Caki2 (cell line): ENCODE measurements at regions not wholly inside any gene's neighbourhood (a gene's known extent, or its start where the extent isn't known, plus 50 kb on each side); places are given as distances from the start of the nearest gene placed in this dataset.
A peak's percentile ranks its signal among the peaks of the same experiment; 100 is the strongest.

ENCODE experiments used
- DNase-seq: peaks from one replicate; pipeline ENCODE4 v3.0.0-alpha.2; 2015; ENCODE audit warnings: low read depth
- in situ Hi-C: cut with HindIII; loops from 2 replicates; pipeline ENCODE4 v1.10.0; 2016; ENCODE audit warnings: low sequenced_read_pairs, low pct_unique_long_range_greater_than_20kb, mixed read lengths

GRCh38 chr6:55696501-55696900 lies 117.5 kb upstream of the HMGCLL1 start:
- in situ Hi-C loops, result no loop called here

DNA sequence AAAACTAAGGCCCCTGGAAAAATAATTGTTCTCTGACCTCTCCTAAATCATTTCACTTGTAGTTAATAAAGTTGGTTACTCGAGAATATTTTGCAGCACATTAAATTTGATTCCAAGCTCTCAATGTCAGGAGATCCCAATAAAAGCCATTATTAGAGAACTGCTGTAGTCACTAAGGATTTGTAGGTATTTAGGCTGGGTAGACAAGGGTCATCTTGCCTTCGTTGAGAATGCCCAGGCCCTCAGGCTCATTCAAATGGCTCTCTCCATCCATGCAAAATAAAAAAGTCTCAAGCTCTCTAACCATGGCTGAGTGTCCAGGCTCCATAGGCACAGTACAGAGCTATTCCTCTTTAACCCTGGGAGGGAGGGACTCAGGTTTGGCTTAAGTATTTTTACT lies 117.0 kb upstream of the HMGCLL1 start:
- DNase-seq, result no peak
- in situ Hi-C loops, result no loop called here

More at GRCh38 chr6:55696501-55696900, 117.5 kb upstream of the HMGCLL1 start:
- DNase-seq, result no peak

- in situ Hi-C loops, result no loop called here
- no peak for DNase-seq
Observed at GRCh38 chr6:55694759-55695158, 115.8 kb upstream of the HMGCLL1 start.

GRCh38 chr6:55694148-55694547 lies 115.2 kb upstream of the HMGCLL1 start:
- in situ Hi-C loops, result no loop called here
- DNase-seq, result peak; percentile 30

GRCh38 chr6:55679503-55679902 lies 100.5 kb upstream of the HMGCLL1 start:
- no peak for DNase-seq
- in situ Hi-C loops, result no loop called here

DNA sequence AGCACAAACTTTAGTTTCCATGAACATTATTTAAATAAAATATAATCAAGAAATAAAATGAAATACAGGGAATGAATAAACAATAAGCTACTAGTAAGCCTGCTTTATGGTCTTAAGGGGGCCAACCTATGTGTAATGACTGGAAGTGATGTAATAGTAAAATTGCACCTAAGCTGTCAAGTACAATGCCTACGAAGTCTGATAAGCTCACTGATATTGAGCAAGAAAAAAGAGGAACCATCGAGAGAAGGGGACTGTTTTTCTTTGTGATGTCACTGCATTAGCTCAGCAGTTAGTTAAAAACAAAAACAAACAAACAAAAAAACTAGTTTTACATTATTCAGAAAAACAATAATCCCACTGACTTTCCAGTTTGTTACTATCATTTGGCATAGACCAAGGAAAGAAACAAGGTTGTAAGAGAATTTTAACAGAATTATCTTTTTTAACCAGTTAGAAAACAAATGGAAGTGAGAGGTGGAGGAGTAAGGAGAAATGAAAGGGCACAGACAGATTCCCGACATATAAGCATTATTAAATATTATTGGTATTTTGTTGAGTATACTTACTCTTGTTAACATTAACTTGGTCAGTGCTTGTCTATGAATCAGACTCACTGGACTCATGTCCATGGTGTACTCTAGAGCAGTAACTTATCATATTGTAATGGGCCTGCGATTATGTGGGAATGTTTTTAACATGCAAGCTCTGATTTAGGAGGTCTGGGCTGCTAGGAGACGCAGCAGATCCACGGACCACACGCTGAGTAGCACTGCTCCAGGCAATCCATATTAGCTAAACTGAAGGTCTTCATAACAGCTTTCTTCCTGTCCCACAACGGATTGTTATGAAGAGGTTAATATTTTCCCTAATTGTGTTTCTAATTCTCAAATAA lies 99.6 kb upstream of the HMGCLL1 start:
- no peak for DNase-seq
- in situ Hi-C loops, result no loop called here

- DNase-seq, result no peak
- in situ Hi-C loops, result no loop called here
Observed at GRCh38 chr6:55676736-55677135, 97.7 kb upstream of the HMGCLL1 start.

GRCh38 chr6:55675941-55676340 lies 96.9 kb upstream of the HMGCLL1 start:
- DNase-seq, result no peak
- in situ Hi-C loops, result no loop called here

- no peak for DNase-seq
- in situ Hi-C loops, result no loop called here
Observed at GRCh38 chr6:55674672-55675071, 95.7 kb upstream of the HMGCLL1 start.

DNA sequence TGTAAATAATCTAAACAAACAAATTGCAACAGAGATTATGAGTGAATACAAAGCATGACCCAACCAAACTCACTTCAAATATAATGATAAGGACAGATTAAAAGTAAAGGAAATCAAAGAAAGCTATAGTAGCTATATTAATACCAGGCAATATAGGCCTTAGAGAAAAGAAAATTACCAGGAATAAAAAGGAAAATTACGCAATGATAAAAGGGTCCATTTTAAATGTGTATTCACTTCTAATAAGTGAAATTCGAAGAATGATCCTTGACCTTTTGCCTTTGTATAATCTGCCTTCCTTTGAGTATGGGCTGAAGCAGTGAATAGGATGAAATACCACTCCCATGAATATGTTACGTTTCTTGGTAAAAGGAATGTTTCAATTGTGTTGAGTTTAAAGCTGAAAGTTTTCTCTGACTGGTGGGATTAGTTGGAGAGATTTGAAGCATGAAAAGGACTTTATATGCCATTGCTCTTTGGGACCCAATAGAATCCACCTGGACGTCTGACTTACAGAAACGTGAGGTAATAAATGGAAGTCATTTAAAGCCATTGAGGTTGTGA lies 91.9 kb upstream of the HMGCLL1 start:
- in situ Hi-C loops, result no loop called here

GRCh38 chr6:55669028-55669427 lies 90.0 kb upstream of the HMGCLL1 start:
- DNase-seq, result no peak
- in situ Hi-C loops, result no loop called here

More for the DNA sequence above, 91.9 kb upstream of the HMGCLL1 start:
- DNase-seq, result no peak

DNA sequence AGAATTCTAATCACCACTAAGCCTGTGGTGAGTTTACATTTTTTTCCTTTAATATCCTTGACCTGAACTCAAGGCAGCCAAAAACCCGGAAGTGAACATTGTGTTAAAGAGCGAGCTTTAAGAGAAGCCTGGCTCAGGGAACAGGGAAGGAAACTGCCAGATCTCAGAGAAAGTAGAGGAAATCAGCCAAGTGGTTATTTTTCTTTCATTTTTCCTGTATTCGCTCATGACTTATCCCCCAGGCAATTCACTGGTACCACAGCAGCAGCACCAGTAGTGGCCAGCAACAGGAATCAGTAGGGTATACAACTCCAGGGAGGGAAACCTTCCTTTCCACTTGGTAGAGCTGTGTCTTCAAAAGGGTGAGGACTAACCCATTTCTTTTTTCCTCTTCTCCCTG lies 89.6 kb upstream of the HMGCLL1 start:
- in situ Hi-C loops, result no loop called here
- no peak for DNase-seq

GRCh38 chr6:55667341-55667740 lies 88.3 kb upstream of the HMGCLL1 start:
- no peak for DNase-seq
- in situ Hi-C loops, result no loop called here

- DNase-seq, result no peak
- in situ Hi-C loops, result no loop called here
Observed at GRCh38 chr6:55666606-55667225, 87.7 kb upstream of the HMGCLL1 start.

DNA sequence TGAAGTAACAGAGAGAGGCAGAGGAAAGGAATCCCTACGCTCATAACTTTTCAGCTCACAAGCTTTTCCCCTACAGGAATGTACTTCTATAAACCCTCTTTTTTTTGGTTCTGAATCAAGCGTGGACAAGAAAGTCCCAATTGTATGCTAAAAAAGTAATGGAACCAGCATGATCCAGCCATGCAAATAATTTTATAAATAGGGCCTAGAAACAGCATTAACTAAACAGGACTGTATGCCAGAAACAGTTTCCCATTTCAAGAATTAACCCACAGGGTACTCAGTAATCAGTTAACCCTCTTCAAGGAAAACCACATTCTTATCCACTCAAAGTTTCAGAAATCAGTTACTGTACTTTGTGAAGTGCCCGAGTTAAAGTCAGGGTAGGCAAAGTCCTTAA lies 87.0 kb upstream of the HMGCLL1 start:
- DNase-seq, result no peak
- in situ Hi-C loops, result no loop called here

DNA sequence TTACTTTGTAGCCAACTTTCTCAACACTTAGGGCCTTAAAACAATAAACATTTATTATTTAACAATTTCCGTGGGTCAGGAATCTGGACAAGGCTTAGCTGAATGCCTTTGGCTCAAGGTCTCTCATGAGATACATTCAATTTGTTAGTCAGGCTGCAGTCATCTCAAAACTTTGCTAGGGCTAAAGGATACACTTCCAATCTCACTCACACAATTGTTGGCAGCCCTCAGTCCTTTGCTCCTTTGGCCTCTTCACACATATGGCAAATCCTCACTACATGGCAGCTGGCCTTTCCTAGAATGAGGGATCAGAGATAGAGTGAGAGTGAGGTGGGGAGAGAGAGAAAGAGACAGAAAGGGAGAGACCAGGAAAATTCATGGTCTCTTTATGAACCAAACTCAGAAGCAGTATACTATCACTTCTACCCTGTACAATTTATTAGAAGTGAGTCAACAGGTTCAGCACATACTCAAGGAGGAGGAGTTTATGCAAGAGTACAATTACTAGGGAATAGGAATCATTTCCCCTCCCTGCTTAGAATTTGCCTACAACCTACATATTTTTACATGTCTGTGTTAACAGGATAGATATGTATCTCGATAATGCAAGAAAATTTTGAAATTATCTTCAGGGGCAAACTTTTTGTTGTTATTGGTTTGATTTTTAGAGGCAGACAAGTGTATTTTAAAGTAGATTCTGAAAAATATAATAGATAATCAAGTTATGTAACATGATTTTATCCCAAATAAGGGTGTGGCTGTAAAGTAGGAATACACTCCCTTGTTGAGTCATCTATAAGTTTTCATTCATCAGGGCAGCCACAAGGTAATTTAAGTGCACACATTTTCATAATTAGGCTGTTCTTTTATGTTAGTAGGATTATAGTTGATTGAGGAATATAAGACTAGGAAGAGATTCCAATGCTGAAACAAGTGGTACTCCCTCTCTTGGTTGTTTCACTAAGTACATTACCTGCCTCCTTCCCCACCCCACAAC lies 85.9 kb upstream of the HMGCLL1 start:
- in situ Hi-C loops, result no loop called here
- no peak for DNase-seq

- no peak for DNase-seq
- in situ Hi-C loops, result no loop called here
Observed at GRCh38 chr6:55663914-55664313, 84.9 kb upstream of the HMGCLL1 start.

DNA sequence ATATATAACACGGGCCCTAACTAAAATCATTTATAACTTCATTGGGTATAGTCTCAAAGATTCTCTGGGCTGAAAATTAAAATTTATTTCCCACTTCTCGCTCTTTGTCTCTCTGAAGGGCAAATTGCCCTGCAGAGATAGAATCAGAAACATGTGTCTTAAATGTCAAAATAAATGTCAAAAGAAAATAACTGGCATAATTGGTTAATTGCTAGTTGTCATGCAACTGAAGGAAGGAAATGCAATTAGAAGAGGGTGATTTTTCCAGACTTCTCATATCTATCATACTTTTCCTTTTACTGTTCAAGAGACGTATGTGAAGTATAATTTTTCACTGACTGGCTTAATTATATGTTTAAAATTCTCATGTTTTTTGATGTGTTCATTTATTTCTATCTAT lies 80.3 kb upstream of the HMGCLL1 start:
- in situ Hi-C loops, result no loop called here
- DNase-seq, result no peak
